ENCODE measurements at regions not wholly inside any gene's neighbourhood (a gene's known extent, or its start where the extent isn't known, plus 50 kb on each side); places are given as distances from the start of the nearest gene placed in this dataset.
"Not testable (repeated sequence)": the region's sequence is repeated elsewhere in the genome, so short reads cannot be mapped to it uniquely, and the experiment has no call there.

- H3K9me3 Mint-ChIP-seq, result no peaks in the 10 kb centered on the region
- H3K4me3 Mint-ChIP-seq, result no peak overlapping the region
- ATAC-seq (replicated peaks), result no peak
- H3K27ac Mint-ChIP-seq, result no peak overlapping the region
- peaks cover 3% of the 10 kb centered on the region for H3K27me3 Mint-ChIP-seq
- no peaks in the 10 kb centered on the region for H3K4me1 Mint-ChIP-seq
- H3K36me3 Mint-ChIP-seq (ENCODE audit: low read depth), result no peaks in the 10 kb centered on the region
Observed at GRCh38 chr4:14343961-14344360, 658.3 kb upstream of the CPEB2 start.

- Mint-ChIP-seq H3K4me1 (no peaks in the 10 kb centered on the region), H3K27me3 (no peaks in the 10 kb centered on the region), H3K27ac (no peak overlapping the region), H3K36me3 (ENCODE audit: low read depth) (no peaks in the 10 kb centered on the region), H3K4me3 (no peak overlapping the region), H3K9me3 (no peaks in the 10 kb centered on the region)
- ATAC-seq (replicated peaks), result no peak
Observed at GRCh38 chr4:14345356-14345775, 656.9 kb upstream of the CPEB2 start.

GRCh38 chr4:14347526-14347925 lies 654.8 kb upstream of the CPEB2 start:
- Mint-ChIP-seq H3K4me1 (no peaks in the 10 kb centered on the region), H3K27me3 (no peaks in the 10 kb centered on the region), H3K4me3 (no peak overlapping the region), H3K27ac (no peak overlapping the region), H3K36me3 (ENCODE audit: low read depth) (no peaks in the 10 kb centered on the region), H3K9me3 (no peaks in the 10 kb centered on the region)
- no peak for ATAC-seq (replicated peaks)

GRCh38 chr4:14348506-14348905 lies 653.8 kb upstream of the CPEB2 start:
- Mint-ChIP-seq H3K27me3 (no peaks in the 10 kb centered on the region), H3K36me3 (ENCODE audit: low read depth) (no peaks in the 10 kb centered on the region), H3K9me3 (no peaks in the 10 kb centered on the region), H3K27ac (no peak overlapping the region), H3K4me3 (no peak overlapping the region), H3K4me1 (no peaks in the 10 kb centered on the region)
- ATAC-seq (replicated peaks), result no peak

GRCh38 chr4:14358544-14359160 lies 643.6 kb upstream of the CPEB2 start:
- not testable (repeated sequence) for ATAC-seq (replicated peaks); H3K36me3 Mint-ChIP-seq (ENCODE audit: low read depth); H3K4me3 Mint-ChIP-seq; H3K9me3 Mint-ChIP-seq; H3K27ac Mint-ChIP-seq; H3K4me1 Mint-ChIP-seq; H3K27me3 Mint-ChIP-seq

- Mint-ChIP-seq H3K9me3 (peaks cover 4% of the 10 kb centered on the region), H3K27ac (no peak overlapping the region), H3K4me3 (no peak overlapping the region), H3K36me3 (ENCODE audit: low read depth) (no peaks in the 10 kb centered on the region), H3K4me1 (no peaks in the 10 kb centered on the region), H3K27me3 (no peaks in the 10 kb centered on the region)
- no peak for ATAC-seq (replicated peaks)
Observed at GRCh38 chr4:14359991-14360390, 642.3 kb upstream of the CPEB2 start.

- H3K9me3 Mint-ChIP-seq, result peaks cover 5% of the 10 kb centered on the region
- no peak overlapping the region for H3K27ac Mint-ChIP-seq
- no peak for ATAC-seq (replicated peaks)
- H3K27me3 Mint-ChIP-seq, result no peaks in the 10 kb centered on the region
- H3K4me1 Mint-ChIP-seq, result no peaks in the 10 kb centered on the region
- no peak overlapping the region for H3K4me3 Mint-ChIP-seq
- no peaks in the 10 kb centered on the region for H3K36me3 Mint-ChIP-seq (ENCODE audit: low read depth)
Observed at GRCh38 chr4:14361084-14361483, 641.2 kb upstream of the CPEB2 start.

GRCh38 chr4:14362385-14362784 lies 639.9 kb upstream of the CPEB2 start:
- Mint-ChIP-seq H3K27ac (no peak overlapping the region), H3K4me3 (no peak overlapping the region), H3K4me1 (no peaks in the 10 kb centered on the region), H3K36me3 (ENCODE audit: low read depth) (no peaks in the 10 kb centered on the region), H3K27me3 (no peaks in the 10 kb centered on the region), H3K9me3 (peaks cover 5% of the 10 kb centered on the region)
- ATAC-seq (replicated peaks), result no peak

GRCh38 chr4:14364953-14365536 lies 637.2 kb upstream of the CPEB2 start:
- Mint-ChIP-seq H3K27me3 (no peaks in the 10 kb centered on the region), H3K36me3 (ENCODE audit: low read depth) (no peaks in the 10 kb centered on the region), H3K9me3 (peaks cover 5% of the 10 kb centered on the region), H3K4me3 (no peak overlapping the region), H3K27ac (no peak overlapping the region), H3K4me1 (no peaks in the 10 kb centered on the region)
- ATAC-seq (replicated peaks), result no peak

GRCh38 chr4:14368391-14368790 lies 633.9 kb upstream of the CPEB2 start:
- Mint-ChIP-seq H3K9me3 (peaks cover 5% of the 10 kb centered on the region), H3K36me3 (ENCODE audit: low read depth) (no peaks in the 10 kb centered on the region), H3K27ac (no peak overlapping the region), H3K4me3 (no peak overlapping the region), H3K27me3 (no peaks in the 10 kb centered on the region), H3K4me1 (no peaks in the 10 kb centered on the region)
- ATAC-seq (replicated peaks), result no peak

- ATAC-seq (replicated peaks), result no peak
- Mint-ChIP-seq H3K27me3 (no peaks in the 10 kb centered on the region), H3K4me1 (no peaks in the 10 kb centered on the region), H3K36me3 (ENCODE audit: low read depth) (no peaks in the 10 kb centered on the region), H3K4me3 (no peak overlapping the region), H3K27ac (no peak overlapping the region), H3K9me3 (no peaks in the 10 kb centered on the region)
Observed at GRCh38 chr4:14371131-14371530, 631.1 kb upstream of the CPEB2 start.

- no peak overlapping the region for H3K4me3 Mint-ChIP-seq
- H3K27ac Mint-ChIP-seq, result no peak overlapping the region
- ATAC-seq (replicated peaks), result no peak
- H3K9me3 Mint-ChIP-seq, result peaks cover 5% of the 10 kb centered on the region
- no peaks in the 10 kb centered on the region for H3K4me1 Mint-ChIP-seq
- H3K27me3 Mint-ChIP-seq, result no peaks in the 10 kb centered on the region
- no peaks in the 10 kb centered on the region for H3K36me3 Mint-ChIP-seq (ENCODE audit: low read depth)
Observed at GRCh38 chr4:14375816-14376215, 626.5 kb upstream of the CPEB2 start.

- Mint-ChIP-seq H3K4me3 (no peak overlapping the region), H3K27me3 (peaks cover 3% of the 10 kb centered on the region), H3K4me1 (no peaks in the 10 kb centered on the region), H3K27ac (no peak overlapping the region), H3K36me3 (ENCODE audit: low read depth) (no peaks in the 10 kb centered on the region), H3K9me3 (peaks cover 5% of the 10 kb centered on the region)
- ATAC-seq (replicated peaks), result no peak
Observed at GRCh38 chr4:14379183-14379582, 623.1 kb upstream of the CPEB2 start.

GRCh38 chr4:14383652-14384051 lies 618.6 kb upstream of the CPEB2 start:
- no peak for ATAC-seq (replicated peaks)
- no peak overlapping the region for H3K27ac Mint-ChIP-seq
- peaks cover 12% of the 10 kb centered on the region for H3K27me3 Mint-ChIP-seq
- no peaks in the 10 kb centered on the region for H3K4me1 Mint-ChIP-seq
- H3K9me3 Mint-ChIP-seq, result peaks cover 8% of the 10 kb centered on the region
- no peak overlapping the region for H3K4me3 Mint-ChIP-seq
- H3K36me3 Mint-ChIP-seq (ENCODE audit: low read depth), result no peaks in the 10 kb centered on the region

- Mint-ChIP-seq H3K27ac (no peak overlapping the region), H3K36me3 (ENCODE audit: low read depth) (no peaks in the 10 kb centered on the region), H3K9me3 (peaks cover 6% of the 10 kb centered on the region), H3K4me1 (no peaks in the 10 kb centered on the region), H3K27me3 (peaks cover 12% of the 10 kb centered on the region), H3K4me3 (no peak overlapping the region)
- no peak for ATAC-seq (replicated peaks)
Observed at GRCh38 chr4:14384824-14385223, 617.5 kb upstream of the CPEB2 start.

GRCh38 chr4:14386196-14386595 lies 616.1 kb upstream of the CPEB2 start:
- Mint-ChIP-seq H3K27ac (no peak overlapping the region), H3K4me3 (no peak overlapping the region), H3K9me3 (peaks cover 3% of the 10 kb centered on the region), H3K4me1 (no peaks in the 10 kb centered on the region), H3K36me3 (ENCODE audit: low read depth) (no peaks in the 10 kb centered on the region), H3K27me3 (peaks cover 12% of the 10 kb centered on the region)
- no peak for ATAC-seq (replicated peaks)

Measured in activated T-helper 17 cell treated with anti-CD3 and anti-CD28 coated beads, Interleukin-2, amount 50 U/mL, for 72 hours (primary cell).